ENCODE measurements at regions not wholly inside any gene's neighbourhood (a gene's known extent, or its start where the extent isn't known, plus 50 kb on each side); places are given as distances from the start of the nearest gene placed in this dataset.

DNA sequence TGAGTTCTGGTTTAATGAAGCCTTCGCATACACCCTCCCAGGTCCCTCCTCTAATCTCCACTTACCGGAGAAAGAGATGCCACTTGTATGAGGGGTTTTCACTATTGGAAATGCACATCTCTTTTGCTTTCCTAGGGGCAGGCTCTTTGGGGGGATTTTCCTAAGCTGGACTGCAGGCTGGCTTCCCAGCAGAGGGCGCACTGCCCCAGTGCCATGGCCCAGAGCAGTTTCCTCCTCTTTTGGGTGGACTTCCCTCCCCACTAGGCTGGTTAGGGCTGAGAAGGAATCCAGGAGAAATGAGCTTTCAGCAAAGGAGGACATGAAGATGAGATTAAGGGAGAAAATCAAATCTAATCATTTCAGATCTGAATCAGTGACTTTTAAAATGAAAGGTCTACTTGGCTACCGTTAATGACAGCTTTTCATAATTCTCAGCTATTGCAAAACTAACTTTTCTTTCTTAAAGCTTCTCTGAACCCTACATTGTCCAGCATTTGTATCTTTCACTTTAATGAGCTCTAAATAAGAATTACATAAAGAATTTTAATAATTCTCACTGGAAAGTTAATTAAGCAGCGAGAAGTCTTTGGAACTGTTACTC, 784.1 kb upstream of the FANCL start:
- DNase-seq, result peak; percentile 67

DNA sequence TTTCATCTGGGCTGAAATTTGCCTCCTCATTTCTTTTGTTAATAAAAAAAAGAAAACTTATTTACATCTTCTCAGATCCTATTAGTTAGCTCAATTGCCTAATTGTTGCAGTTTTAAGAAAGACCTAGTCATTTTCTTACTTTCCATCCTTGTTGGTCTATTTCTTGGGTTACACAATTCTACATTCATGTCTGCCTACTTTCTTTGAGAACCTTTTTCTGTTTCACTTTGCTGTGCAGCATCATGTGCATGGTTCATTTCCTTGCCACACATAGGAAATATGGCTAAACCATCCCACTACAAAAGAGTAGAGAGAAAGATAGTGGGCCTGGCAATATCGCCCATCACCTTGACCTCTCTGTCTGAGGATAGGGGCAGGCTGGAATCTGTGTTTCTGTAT, 780.7 kb upstream of the FANCL start:
- no peak for DNase-seq

DNA sequence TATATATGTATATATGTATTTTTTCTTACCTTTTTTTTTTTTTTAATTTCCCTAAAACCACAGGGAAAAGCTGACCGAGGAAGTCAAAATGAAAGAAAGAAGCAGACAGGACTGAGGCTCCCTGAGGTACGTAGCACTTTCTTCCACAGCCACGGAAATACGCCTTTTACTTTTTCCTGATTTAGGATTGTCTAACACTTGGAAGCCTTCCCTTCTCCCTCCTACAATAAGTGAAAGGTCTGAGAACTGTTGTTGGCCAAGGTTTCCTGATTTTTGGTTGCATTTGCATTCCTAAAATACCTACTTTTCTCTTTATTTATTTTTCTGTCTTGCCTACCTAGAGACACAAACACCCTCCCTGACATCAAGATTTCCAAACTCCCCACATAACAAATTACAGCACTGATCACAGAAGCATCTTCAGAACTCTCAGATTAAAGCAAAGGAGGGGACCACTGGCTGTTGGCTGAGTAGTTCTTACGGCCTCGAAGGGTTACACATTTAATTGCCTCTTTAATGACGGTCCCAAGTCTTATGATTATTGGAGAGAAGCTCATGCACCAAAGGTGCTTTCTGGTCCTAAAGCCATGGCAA, 778.5 kb upstream of the FANCL start:
- no peak for DNase-seq

- DNase-seq, result no peak
Observed at GRCh38 chr2:59018737-59019136, 777.6 kb upstream of the FANCL start.

DNA sequence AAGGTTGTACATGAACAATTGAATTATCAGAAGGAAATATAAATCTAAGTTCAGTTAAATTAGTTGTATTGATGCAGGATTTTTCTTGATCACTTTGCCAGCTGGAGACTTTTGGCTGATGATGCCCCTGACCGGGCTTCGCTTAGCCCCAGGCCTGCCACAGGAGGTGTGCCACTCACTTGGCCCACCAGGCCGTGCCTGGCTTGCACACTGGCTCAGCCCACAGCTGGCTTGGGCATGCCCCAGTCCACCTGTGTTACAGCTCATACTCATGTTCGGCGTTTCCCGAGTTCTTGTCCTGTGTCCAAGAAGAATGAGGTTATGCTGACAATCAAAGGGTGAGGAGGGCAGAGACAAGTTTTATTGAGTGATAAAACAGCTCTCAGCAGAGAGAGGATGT, 773.9 kb upstream of the FANCL start:
- no peak for DNase-seq

DNA sequence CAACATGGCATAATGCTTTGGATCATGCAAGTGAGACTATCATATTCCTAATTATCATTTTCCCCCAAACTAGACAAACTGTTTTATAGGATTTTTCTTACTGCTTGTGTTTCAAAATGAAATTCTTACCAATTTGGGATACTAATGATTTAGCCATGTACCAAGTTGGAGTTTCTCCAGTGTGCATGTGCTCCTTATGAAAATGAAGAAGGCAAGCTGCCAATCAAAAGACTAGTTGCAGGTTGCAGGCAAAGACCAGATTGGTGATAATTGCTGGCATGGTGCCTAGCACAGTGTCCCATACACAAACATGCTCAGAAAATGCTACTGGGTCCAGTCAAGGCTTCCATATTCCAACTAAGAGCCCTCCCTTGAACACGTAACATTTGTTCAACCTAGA, 771.8 kb upstream of the FANCL start:
- DNase-seq, result no peak

- DNase-seq, result no peak
Observed at GRCh38 chr2:59012234-59012633, 771.1 kb upstream of the FANCL start.

- no peak for DNase-seq
Observed at GRCh38 chr2:59008950-59009349, 767.8 kb upstream of the FANCL start.

GRCh38 chr2:59005836-59006615, 764.9 kb upstream of the FANCL start:
- DNase-seq, result no peak

- no peak for DNase-seq
Observed at GRCh38 chr2:59004621-59005020, 763.5 kb upstream of the FANCL start.

DNA sequence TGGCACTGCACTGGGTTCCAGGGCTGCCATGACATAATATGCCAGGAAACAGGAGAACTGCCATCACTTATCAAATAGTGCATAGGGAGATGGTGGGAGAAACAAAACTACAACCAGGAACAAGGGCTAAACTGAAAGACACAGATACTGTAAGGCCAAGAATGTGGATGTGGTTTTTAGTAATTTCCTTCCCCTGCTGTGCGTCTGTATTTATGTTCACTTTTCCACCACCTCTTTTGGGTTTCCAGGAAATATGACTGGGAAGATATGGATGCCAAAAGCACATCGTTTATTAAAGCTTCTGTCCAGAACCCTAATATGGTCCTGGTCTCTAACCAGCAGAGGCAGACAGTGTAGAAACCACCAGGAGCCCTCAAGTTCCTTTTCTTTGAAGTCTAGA, 759.7 kb upstream of the FANCL start:
- no peak for DNase-seq

DNA sequence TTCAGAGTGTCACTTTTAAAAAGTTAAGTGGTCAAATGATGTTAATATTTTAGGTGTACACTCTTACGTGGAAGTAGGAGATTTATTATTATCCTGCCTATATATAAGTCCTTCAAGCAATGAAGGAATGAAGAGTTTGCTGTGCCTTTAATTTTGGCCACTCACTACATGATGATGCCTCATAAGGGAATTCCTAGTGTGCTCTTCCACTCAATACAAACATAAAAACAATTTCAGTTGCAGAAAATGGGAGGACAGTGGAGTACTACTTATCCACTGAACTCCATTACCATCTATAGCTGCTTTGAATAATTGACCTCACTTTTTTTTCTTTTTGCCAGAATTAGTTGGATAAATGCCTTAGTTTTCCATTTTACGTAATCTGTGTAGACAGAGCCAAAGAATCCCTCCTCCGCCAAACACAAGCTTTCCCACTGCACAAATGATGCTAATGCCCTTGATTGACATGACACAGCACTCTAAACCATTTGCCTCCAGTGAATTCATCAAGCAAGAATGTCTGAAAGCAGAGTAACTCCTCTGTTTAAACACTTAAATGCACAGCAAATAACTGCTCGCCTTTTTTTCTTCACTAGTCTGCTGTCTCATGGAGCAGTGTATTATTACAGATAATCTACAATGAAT, 751.1 kb upstream of the FANCL start:
- peak; percentile 88 for DNase-seq

DNA sequence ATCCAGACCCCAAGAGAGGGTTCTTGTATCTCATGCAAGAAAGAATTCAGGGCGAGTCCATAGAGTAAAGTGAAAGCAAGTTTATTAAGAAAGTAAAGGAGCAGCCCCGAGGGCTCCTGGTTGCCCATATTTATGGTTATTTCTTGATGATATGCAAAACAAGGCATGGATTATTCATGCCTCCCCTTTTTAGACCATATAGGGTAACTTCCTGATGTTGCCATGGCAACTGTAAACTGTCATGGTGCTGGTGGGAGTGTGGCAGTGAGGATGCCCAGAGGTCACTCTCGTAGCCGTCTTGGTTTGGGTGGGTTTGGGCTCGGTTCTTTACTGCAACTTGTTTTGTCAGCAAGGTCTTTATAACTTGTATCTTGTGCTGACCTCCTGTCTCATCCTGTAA, 750.2 kb upstream of the FANCL start:
- DNase-seq, result peak; percentile 68

- DNase-seq, result no peak
Observed at GRCh38 chr2:58985541-58985940, 744.4 kb upstream of the FANCL start.

DNA sequence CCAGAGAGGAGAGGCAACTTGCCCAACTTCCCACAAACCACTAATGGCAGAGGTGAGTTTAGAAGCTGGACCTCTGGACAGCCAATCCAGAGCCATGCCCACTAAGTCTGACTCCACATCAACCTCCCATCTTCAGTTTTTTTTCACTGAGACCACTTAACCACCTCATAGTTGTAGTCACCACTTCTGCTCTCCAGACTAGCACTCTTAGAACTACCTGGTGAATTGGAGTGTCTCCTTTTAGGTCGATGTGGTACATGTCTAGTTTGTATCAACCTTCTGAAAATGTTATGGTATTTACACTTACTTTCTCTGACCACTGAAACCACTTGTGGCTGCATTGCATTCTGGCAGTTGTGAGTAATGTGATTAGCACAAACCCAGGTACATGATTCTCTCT, 743.6 kb upstream of the FANCL start:
- no peak for DNase-seq

DNA sequence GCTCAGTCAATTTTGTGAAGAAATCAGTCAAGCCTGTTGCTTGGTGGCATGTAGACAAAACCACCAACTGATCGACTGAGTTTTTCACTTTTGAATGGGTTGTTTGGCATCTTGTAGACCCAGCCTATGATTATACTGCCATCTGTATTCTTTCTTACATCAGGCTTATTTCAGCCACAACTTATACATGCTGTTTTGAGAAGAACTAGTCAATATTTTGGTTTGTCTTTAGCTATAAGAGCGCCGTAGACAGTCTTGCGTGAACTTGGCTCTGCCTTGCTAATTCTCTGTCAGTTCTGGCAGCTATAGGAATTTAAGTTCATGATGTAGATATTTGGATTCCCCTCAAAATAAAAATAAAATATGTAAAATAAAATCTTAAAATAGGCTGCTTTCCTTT, 742.0 kb upstream of the FANCL start:
- no peak for DNase-seq

DNA sequence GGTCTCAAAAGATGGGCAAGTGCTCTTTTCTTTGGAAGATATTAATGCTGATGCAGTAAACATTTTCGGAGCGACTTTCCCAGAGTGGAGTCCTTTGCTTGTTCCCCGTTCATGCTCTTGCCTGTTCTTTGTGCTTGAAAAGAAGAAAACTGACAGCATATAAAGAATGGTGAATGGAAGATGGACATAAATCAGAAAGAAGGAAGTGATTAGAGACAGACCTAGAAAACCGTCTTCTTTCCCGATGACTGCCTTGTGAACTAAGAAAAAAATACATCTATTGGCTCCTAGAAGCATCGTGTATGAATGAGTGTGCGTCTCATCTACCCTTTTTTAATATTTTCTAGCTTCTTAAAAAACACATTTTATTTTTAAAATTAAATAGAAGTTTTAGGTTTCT, 740.1 kb upstream of the FANCL start:
- no peak for DNase-seq

DNA sequence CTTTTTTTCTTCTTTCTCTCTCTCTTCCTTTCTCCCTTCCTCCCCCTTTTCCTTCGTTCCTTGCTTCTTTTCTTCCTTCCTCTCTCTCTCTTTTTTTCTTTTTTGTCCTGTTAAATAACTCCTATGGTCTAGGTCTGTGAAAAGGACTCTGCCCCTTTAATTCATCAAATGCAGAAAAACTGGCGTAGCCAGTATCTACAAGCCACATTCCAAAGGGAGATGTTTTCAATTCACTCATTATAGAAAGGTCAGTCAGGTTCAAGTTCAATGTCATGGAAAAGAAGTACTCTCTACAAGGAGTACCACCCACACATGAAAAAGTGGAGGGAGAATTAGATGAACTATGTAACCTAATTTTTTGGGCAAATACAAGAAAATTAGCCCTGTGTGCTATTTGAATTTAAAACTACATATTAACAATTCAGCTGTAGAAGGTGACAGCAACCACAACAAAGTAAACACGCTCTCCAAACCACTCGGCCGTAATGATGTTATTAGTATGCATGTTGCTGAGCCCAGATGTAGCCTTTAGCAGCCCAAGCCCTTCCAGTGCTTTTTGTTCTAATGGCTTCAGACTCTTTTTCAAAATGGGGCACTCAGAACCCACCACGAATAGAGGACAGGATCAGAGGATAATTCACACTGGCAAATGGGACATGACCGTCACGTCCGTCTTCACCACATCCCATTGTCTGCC, 735.4 kb upstream of the FANCL start:
- no peak for DNase-seq

DNA sequence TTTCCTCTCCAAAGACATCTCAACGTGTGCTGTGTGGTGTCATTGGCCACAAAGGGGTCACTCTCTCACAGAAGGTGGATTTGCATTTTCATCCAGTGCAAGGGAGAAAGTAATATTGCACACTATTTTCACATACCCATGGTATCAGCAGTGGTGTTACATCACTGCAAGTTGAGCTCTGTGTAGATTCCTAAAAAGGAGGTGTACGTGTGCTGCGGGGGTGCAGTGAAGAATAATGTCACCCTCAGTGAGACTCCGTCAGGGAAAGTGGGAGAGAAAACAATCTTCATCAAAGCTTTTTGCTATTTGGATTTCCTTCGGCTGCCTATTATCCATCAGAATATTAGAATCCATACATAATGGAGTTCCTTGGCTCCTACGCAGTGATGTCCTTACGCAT, 733.8 kb upstream of the FANCL start:
- DNase-seq, result no peak

DNA sequence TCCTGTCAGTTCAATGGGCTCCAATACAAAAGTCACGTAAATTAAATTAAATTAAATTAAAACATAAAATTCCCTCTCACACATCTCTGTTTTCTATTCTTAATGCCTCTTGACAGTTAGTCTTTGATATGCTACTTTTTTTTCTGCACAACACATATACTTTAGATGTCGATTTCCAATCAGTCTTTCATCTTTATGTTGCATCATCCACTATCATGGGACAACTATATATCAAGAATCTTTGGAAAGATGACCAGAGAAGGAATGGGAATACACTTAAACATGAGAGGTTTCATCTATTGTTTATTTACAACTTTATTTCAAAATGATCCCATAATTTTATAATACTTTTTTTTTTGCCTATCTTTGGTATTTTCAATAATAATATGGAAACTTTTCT, 733.3 kb upstream of the FANCL start:
- no peak for DNase-seq

GRCh38 chr2:58973811-58974281, 732.7 kb upstream of the FANCL start:
- DNase-seq, result peak; percentile 98

GRCh38 chr2:58972737-58973136, 731.6 kb upstream of the FANCL start:
- DNase-seq, result no peak

Measured in islet precursor cell (in vitro differentiated cells).